Right ventricle myocardium inferior (tissue), 1 donor: ENCODE measurements at regions not wholly inside any gene's neighbourhood (a gene's known extent, or its start where the extent isn't known, plus 50 kb on each side); places are given as distances from the start of the nearest gene placed in this dataset.

Experiments
- ATAC-seq: fragments of 200-7000 bp; cut with Tn5 transposase; one replicate; pipeline ENCODE4 v1.9.1; 2020; ENCODE audit warnings: mild to moderate bottlenecking, moderate library complexity
- DNase-seq: peaks from one replicate; pipeline ENCODE4 v3.0.0; 2021; ENCODE audit errors: missing footprints
- intact Hi-C: fragments of 100-400 bp; cut with DNase I; formaldehyde crosslinking; loops from one replicate; pipeline ENCODE4 v1.11.0; 2022
- donor health status: DM: no; HTN: yes; CAD: no; lungs with severe emphysema.

DNA sequence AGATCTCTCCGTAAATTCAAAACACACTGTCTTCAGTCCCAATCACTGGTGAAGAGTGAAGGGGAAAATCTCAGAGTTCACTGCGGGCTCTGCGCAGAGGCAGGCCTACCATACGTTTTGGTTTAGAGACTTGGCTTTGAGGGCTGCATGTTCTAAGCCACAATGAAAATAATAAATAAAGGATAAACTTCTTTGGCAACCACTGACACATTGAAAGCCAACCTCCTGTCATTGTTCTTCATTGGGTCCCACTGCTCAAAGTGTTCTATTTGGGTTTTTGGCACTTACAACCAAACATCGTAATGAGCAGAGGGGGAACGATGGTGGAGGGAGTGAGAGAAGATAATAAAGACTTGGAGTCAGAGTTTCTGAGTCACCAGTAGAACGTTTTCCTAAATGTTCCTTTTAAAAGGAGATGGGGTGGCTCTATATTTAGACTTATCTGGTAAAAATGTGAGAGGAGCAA, 472.9 kb downstream of the SOX6 start:
- ATAC-seq (peak; percentile 43), DNase-seq (no peak)
- intact Hi-C loops = loop anchor here (10.0 kb wide), 1 partner anchor 59 kb away; no protein-coding TSS in a partner anchor

DNA sequence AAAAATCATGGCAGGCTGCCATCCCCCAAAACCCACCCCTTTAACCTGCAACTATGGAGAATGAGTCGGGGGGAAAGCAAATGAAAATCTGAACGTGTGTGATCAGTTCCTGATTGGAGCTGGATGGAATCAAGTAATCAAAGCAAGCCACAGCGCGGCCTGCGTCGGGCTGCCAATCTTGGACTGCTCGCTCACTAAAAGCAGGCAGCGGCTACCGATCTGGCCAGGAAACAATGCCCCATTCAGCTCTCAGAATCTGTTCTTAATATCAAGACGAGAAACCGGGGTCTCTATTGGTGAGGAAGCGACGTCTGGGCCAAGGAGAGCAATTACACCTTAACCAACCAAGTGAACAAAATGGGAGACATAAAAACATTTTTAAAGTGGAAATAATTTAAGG, 472.2 kb downstream of the SOX6 start:
- ATAC-seq = no peak
- DNase-seq = no peak
- intact Hi-C loops = loop anchor here (10.0 kb wide), 1 partner anchor 59 kb away; no protein-coding TSS in a partner anchor

GRCh38 chr11:15884777-15885540, 471.4 kb downstream of the SOX6 start:
- DNase-seq (no peak), ATAC-seq (peak; percentile 32)
- intact Hi-C loops = loop anchor here (10.0 kb wide), 1 partner anchor 60 kb away; no protein-coding TSS in a partner anchor

DNA sequence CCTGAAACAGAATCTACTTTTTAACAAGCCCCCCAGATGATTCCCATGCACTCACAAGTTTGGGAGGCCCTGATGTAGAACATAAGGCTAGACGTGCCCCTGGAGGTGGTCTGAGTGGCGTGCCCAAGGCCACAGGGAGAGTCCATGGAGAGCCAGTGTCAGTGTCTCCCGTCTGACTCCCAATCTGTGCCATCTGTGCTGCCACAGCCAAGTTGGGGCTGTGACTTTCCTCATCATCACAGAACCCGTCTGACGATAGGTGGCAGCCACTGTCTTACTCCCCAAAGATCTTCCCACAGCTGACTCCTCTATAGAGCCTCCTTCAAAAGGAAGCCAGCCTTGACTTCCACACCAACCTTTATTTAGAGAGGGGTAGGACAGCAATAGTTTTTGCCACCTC, 470.5 kb downstream of the SOX6 start:
- intact Hi-C loops = loop anchor here (10.0 kb wide), 1 partner anchor 61 kb away; no protein-coding TSS in a partner anchor
- DNase-seq = no peak
- no peak for ATAC-seq

GRCh38 chr11:15886299-15886698, 470.0 kb downstream of the SOX6 start:
- DNase-seq = no peak
- ATAC-seq = no peak
- intact Hi-C loops = loop anchor here (10.0 kb wide), 1 partner anchor 61 kb away; no protein-coding TSS in a partner anchor

GRCh38 chr11:15886866-15887265, 469.5 kb downstream of the SOX6 start:
- no peak for ATAC-seq
- DNase-seq = no peak
- intact Hi-C loops = loop anchor here (10.0 kb wide), 1 partner anchor 62 kb away; no protein-coding TSS in a partner anchor

DNA sequence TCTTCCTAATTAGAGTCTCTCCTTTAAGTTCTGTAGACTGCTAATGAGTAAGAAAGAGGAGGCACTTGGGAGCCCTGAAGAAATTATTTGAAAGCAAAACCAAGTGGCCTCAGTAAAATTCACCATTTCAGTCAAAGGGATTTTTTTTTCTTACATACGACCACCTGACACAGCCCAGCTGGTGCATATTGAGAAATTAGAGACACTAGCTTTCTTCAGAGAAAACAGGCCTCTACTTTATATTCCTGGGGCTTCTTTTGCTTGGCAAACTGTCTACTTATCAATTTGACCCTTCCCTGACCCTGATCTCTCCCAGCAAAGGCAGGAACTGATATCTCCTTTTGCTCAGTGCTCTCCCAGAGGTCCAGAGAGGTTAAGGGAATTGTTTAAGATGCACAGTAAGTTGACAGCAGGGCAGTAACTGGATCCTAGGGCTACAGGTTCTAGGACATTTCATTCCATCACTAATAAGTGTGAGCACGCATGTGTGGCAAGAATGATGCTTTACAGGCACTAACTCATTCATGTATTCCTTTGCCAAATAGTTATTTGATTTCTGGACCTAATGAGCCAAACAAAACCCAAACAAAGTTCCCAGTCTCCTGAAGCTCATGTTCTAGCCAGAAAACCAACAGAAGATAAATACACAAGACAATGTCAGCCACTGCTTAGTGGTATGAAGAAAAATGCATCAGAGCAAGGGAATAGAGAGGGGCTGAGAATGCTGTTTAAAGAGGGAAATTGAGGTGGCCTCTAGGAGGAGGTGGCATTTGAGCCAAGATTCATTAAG, 467.6 kb downstream of the SOX6 start:
- intact Hi-C loops = loop anchor here (10.0 kb wide), 1 partner anchor 64 kb away; no protein-coding TSS in a partner anchor
- DNase-seq = no peak
- no peak for ATAC-seq

DNA sequence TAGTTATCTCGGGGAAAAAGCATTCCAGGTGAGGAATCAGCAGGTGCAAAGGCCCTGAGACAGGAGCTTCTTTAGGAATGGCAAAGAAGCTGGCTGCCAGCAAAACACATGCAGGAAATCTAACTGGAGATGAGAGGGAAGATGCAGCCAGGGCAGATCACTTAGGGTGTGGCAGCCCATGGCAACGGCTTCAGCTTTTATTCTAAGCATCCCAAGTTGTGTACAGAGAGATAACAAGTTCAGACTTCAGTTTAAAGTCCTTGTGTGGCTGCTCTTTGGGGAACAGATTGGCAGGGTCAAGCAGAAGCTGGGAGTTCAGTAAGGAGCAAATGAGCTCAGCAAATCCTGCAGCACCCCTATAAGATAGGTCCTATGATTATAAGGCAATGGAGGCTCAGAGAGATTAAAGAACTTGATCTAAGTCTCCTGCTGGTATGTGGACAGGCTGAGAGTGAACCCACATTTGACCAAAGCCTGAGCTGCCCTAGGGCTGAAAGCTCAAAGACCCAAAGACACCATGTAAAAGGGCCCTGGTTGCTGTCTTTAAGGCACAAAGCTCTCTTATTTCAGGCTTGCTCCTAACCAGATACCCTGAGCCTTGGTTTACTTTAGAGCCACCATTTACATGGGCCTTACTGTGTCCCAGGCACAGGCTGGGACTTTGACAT, 466.8 kb downstream of the SOX6 start:
- no peak for DNase-seq
- intact Hi-C loops = loop anchor here (10.0 kb wide), 1 partner anchor 65 kb away; no protein-coding TSS in a partner anchor
- no peak for ATAC-seq

- intact Hi-C loops = no loop called here
- ATAC-seq (no peak), DNase-seq (no peak)
Measured at GRCh38 chr11:15890031-15890713, 466.2 kb downstream of the SOX6 start.

DNA sequence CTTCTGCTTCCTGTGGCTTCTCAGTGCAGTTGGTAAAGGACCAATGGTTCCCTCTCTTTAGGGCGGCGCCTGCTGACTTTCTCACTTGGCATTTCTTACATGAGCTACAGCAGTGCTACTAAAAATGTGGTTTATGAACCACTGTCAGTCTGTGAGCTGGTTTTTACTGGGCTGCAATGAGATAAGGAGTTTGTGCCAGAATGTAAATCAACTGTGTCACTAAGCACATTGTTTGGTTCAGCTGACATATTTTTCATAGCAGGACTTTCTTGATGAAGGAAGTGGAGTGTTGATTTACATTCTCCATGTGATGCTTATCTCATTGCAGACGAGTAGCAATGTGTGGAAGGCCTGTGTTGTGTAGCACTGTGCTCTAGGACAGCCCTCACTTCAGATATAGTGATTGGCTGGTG, 463.3 kb downstream of the SOX6 start:
- ATAC-seq = no peak
- intact Hi-C loops = no loop called here
- no peak for DNase-seq

GRCh38 chr11:15896026-15896425, 460.3 kb downstream of the SOX6 start:
- ATAC-seq = no peak
- no peak for DNase-seq
- intact Hi-C loops = no loop called here

DNA sequence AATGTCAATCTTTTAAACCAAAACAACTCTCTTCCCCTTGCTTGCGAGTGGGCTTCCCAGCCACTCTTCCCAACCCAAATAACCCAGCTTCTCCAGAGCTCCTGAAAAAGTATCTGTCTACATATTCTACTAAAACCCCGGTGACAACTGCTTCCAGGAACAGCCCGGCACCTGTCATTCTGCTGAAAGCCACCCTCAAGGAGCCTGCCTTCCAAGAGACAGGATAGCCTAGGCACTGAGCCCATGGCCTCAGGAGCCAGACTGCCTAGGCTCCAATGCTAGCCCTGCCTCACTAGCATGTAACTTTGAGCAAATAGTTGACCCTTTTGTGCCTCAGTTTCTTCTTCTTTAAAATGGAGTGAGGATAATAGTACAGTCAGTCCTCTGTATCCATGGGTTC, 459.8 kb downstream of the SOX6 start:
- no peak for DNase-seq
- no peak for ATAC-seq
- intact Hi-C loops = no loop called here

- DNase-seq (no peak), ATAC-seq (no peak)
- intact Hi-C loops = no loop called here
Measured at GRCh38 chr11:15897211-15897960, 459.0 kb downstream of the SOX6 start.

GRCh38 chr11:15901054-15901453, 455.3 kb downstream of the SOX6 start:
- intact Hi-C loops = loop anchor here (5.0 kb wide), 1 partner anchor 711 kb away; no protein-coding TSS in a partner anchor
- DNase-seq (no peak), ATAC-seq (peak; percentile 79)

GRCh38 chr11:15901790-15902189, 454.6 kb downstream of the SOX6 start:
- intact Hi-C loops = loop anchor here (5.0 kb wide), 1 partner anchor 711 kb away; no protein-coding TSS in a partner anchor
- DNase-seq (no peak), ATAC-seq (no peak)

DNA sequence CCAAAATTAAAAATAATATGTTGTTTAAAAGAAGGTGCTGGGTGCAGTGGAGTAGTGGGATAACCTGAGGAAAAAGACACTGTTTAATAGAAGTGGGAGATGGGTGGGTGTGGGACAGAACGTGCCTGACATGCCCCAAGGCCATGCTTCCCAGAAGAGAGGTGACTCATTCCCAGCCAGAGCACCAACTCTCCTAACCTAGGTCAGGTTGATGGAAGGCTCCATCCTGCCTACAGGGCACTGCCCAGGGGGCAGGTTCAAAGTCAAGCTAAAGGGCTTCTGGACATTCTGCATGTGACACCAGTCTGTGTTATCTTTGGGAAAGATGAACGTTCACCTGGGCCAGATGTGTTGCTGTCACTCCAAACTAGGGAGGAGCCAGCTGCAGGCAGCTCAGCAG, 453.1 kb downstream of the SOX6 start:
- intact Hi-C loops = loop anchor here (5.0 kb wide), 1 partner anchor 709 kb away; no protein-coding TSS in a partner anchor
- DNase-seq = no peak
- no peak for ATAC-seq

DNA sequence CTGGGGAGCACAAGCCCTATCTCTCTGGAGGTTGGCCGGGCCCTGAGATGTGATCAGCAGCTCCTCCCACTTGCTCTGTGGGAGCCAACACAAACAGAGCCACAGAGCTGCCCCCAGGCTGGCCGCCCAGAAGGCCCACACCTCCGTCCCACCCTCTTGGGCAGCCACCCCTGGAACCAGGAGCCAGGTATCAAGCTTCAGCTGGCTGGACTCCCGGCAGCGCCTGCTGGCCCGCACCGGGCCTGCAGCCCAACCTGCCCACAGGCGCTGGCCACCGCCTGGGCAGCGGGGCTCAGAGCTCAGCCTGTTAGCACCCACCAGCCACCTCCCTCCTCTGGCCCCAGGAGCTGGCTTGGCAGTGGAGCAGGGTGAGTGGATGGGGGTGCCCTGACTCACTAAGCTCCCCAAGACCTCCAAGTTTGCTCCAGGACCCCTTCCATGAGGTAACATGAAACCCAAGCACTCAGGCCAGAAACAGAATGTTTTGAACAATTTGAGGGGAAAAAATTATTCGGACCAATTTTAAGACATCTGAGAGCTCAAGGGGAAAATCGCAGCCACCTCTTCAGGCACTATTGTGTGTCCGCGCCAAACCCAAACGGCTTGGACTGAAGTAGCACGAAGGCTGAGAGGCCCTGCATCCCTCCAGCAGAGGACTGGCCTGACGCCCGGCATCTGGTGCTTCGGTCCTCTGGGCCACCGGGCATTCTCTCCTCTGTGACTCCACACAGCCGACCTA, 450.8 kb downstream of the SOX6 start:
- no peak for DNase-seq
- intact Hi-C loops = no loop called here
- no peak for ATAC-seq
